HG02885 (cell line): ENCODE measurements at regions not wholly inside any gene's neighbourhood (a gene's known extent, or its start where the extent isn't known, plus 50 kb on each side); places are given as distances from the start of the nearest gene placed in this dataset.

Experiments
- ATAC-seq: cut with Tn5 transposase; IDR thresholded peaks from one replicate; pipeline ENCODE4 v1.9.1; 2021; ENCODE audit warnings: mild to moderate bottlenecking; ENCODE audit not compliant: unreplicated experiment, poor library complexity

DNA sequence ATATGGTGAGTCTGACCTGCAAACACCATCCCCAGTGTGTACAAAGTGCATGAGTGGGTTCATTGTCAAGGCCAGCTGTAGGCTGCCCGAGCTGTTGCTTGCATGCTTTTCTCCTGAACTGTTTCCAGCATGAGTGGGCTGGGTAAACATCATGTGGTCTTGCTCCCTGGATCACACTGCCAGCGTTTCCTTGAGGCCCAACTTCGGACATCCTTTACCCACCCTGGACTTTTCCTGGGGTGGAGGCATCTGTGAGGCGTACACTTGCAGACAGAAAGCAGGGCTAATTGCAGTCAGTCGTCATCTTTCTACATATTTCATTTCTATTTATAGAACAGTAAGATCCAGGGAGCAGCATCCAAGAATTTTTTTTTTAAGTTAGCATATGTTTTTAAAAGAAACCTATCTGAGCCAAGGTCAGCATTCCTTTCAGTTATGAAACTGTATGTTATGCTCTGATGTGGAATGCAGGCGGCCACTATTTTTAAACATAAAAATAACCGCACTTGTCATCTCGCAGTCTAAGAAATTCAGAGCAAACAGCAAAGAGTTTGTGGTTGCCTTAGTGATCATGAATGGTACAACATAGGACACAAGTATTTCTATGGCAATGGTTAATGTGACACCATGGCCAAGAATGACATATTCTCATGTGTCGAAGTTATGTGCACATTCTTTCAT lies 106.5 kb upstream of the DMRT1 start:
- ATAC-seq, result no peak

DNA sequence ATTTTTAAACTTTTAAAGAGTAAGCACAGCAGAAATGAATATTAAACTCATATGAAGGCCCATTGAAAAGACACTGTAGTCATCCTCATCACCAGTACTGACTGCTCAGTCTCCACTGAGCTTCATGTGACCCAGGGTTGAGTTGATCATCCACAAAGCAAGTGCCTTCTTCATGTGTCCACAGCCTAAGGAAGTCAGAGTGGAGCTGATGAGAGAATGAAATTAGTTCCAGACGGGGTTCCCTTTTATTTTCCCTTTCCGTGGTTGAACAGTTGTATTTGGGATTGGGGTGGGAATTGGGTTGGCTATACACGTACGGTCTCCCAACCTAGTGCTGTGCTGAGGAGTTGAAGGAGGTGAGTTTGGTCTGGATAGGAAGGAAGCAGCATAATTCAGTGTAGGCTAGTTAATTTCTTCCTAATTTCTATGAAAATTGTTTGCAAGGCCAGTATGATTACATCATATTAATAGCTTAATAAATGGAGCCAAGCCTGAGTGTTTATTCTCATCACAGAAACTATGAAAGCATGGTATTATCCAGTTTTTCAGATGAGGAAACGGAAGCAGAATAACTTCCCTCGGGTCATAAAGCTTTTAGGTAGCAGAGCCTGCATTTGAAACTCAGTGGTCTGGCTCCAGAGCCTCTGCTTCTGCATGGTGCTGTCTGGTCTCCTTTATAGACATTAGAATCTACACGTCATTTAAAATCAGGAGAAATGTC lies 103.9 kb upstream of the DMRT1 start:
- no peak for ATAC-seq

DNA sequence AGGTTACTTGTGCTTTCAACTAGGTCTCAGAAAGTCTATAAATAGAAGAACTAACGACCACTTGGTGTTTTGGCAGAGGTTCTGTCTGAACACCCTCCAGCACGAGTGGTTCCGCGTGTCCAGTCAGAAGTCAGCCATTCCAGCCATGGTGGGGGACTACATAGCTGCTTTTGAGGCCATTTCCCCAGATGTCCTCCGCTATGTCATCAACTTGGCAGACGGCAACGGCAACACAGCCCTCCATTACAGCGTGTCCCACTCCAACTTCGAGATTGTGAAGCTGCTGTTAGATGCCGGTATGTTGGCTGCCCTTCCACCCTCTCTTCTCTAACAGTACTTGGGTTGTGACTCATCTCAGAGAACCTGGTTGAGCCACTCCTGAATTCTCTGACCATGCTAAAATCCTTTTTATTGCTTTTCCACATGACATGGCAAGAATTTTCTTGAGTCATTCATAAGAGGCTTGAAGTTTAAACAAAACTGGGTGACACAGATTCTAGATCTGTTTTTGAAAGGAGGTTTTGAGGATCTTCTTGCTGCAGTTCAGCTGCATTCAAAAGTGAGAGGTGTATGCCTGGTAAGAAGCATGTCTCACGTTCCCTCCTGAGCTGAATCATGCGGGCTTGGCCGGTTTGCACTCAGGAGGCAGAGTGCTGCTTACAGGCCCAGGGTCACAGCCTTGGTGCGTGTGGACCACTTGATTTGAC lies 103.1 kb upstream of the DMRT1 start:
- no peak for ATAC-seq

DNA sequence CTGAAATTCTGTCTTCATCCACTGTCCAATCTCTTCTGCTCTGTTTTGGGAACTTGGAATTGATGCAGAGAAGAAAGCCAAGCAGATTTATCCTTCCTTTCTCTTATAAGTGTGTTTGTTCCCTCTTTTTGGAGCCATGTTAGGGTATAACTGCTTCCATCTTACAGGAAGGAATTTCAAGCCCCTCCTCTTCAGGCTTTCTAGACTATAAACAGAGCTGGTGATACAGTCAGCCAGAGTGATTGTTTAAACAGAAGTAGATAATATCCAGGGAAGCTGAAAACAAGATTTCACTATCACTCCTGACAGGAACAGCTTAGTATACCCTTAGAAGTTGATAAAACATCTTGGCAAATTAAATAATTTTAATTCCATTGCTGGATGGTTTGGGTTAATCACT lies 102.1 kb upstream of the DMRT1 start:
- no peak for ATAC-seq

DNA sequence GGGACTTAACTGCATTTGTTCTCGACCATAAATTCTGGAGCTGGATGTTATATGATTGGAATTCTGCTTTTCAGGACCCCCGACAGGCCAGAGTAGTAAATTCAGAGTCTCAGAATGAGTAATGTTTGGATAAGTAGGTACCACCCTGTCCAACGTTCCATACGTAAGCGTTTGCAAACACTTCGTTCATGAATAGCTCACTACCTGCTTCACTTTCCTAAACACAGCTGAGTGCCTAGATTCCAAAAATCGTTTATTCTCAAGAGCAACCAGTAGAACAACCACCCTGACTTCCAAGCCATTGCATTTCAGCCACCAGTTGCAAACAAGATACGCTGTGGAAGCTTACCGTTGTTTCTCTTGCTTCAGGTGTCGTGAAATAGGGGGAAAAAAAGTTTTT lies 101.3 kb upstream of the DMRT1 start:
- no peak for ATAC-seq

DNA sequence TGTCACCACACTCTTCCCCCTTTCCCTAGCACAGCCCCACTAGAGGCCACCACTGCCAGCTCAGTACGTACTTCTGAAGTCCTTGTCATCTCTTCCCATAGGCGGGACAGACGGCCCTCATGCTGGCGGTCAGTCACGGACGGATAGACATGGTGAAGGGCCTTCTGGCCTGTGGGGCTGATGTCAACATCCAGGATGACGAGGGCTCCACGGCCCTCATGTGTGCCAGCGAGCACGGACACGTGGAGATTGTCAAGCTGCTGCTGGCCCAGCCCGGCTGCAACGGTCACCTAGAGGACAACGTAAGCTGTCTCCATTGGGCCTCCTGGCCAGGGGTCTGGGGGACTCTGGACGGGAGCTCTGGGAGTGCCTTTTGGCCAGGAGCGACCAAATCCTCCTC lies 99.4 kb upstream of the DMRT1 start:
- no peak for ATAC-seq

DNA sequence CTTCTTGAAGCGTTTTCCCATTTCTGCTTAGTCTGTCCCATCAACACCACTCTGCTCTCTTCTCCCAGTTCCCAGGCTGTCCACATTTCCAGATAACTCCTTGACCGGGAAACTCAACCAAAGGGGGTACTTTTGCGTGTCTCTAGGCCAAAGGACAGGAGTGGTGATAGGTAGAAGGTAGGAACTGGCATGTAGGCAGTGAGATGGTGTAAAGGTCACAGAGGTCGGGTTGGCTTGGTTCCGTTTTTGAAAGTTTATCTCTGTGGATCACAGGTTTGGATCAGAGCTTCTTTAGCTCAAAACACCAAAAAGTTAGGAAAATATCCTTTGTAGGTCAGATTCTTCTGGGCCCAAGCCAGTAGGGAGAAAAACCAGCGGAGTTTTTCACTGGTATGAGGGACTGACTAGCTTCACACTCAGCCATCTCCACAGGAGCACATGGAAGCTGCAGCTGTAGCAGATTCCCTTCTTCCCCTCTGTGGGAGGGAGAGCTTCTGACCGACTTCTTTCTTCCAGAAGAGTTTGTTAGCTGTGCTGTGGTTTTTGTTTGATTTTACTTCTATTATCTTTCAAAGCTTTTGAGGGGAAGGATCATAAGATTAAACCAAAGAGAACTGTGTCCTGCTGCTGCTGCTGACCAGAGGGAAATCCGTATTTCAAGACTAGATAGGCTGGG lies 98.4 kb upstream of the DMRT1 start:
- no peak for ATAC-seq

DNA sequence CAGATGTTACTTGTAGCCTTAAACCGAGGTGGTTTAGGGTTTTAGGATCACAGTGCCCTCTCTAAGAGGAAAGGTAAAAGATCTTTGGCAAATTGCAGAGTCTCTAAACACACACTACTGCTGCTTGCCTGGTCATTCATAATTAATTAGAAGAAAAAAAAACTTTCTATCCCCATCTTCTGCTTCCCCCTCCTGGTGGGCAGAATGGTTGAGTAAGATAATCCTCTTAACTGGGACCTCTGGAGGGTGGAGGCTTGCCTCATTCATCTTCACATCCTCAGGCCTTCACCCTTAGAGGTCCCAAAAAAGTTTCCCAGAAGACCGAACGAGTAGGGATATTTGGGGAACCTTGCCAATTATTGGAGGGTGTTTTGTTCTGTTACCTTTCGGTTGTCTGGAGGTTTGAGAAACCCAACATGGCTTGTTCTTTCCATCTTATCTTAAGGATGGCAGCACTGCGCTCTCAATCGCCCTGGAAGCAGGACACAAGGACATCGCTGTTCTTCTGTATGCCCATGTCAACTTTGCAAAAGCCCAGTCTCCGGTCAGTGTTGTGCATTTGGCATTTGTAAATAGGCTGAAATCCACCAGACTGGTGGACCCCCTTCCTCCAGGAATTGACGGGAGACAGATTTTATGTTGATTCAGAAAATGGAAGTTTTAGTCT lies 97.3 kb upstream of the DMRT1 start:
- no peak for ATAC-seq

DNA sequence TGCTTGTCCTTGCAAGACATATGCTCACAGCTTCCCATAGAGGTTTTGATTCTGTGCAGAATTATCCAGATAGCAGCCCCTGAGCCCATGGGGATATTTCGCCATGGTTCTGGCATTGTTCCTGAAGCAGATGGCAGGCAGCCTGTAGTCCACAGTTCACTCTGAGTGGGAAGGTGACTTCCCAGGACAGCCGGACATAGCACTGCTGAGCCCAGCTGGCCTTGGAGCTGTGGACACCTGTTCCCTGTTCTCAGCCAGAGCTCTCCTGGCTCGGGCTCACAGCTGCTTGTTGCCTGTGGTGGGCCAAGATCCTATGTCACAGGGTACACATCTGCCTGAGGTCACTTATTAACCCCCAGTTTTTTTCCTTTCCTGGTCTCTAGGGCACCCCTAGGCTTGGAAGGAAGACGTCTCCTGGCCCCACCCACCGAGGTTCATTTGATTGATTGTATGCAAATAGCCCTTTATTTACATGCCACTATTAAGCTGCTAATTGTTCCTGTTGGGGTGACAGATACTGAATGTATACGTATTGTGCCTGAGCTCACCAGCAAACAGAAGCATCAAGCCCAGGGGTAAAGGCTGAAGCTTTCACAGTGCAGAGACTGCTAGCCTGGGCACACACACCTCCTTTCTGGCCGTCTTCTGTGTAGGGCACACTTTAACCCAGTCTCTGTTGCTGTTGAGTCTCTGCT lies 96.6 kb upstream of the DMRT1 start:
- no peak for ATAC-seq

DNA sequence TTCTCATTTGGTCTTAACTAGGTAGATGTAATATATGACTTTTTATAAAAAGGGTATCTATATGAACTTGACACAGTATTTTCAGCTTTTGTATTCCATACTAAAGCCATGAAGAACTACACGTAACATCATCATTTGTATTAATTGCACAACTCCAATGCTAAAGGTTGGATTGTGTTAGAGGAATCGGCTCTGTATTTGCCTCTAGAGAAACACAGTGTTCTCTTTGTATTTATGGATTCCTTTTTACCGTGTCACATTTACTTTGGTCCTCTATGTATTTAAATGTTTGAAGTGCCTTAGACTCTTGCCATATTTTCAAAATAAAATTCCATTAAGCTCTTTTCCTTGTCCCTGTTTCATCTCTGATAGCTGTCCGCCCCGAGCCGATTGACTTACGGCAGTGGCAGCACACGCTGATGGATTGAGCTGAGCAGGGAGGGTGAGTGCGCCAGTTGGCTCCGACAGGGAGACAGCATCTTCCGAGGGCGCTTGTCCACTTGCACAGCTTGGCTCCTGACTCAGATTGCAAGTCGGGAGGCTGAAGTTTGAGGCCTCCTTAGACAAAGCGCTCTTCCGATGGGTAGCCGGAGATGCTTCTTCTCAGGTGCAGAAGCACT lies 95.6 kb upstream of the DMRT1 start:
- no peak for ATAC-seq

DNA sequence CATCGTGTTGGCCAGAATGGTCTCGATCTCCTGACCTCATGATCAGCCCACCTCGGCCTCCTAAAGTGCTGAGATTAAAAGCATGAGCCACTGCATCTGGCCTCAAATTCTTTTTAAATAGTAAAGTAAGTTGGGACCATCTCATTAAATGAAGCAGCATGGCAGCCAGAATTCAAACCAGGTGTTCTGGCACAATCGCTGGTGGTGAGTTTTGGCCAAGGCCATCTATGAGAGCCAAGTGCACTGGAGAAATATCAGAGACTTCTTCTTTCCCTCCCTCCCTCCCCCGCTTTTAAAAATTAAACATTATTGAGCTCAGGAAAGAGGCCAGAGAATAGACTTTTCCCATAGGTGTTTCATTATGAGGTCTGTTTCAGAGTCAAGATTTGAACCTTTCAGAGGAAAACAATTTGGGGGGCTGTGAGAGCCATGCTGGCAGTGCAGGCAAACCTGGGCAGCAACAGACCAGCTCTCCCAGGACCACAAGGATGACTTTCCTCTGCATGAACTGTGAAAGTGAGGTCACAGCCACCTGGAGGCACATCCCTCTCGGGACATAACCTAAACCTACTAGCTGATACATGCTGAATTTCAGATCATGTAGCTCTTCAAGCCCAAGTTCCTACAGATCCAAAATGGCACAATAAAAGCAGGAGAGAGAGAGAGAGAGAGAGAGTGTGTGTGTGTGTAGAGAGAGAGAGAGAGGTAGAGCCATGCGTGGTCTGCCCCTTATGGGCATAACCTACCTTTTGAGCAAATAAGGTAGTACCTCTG lies 94.6 kb upstream of the DMRT1 start:
- ATAC-seq, result no peak

DNA sequence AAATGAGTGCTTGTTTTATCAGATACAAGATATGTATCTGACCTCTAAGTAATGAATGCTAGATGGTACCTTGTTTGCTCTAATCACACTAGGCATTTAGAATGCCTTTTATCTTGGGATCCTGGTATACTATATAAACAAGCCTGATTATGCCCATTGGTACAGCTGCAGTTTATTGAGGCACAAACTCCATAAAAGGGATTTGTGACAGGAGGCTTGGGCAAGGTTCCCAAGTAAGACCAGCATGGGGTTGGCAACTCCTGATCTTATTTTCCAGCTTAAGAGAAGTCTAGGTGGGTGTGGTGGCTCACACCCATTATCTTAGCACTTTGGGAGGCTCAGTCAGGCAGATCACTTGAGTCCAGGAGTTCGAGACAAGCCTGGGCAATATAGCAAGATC lies 93.9 kb upstream of the DMRT1 start:
- no peak for ATAC-seq

DNA sequence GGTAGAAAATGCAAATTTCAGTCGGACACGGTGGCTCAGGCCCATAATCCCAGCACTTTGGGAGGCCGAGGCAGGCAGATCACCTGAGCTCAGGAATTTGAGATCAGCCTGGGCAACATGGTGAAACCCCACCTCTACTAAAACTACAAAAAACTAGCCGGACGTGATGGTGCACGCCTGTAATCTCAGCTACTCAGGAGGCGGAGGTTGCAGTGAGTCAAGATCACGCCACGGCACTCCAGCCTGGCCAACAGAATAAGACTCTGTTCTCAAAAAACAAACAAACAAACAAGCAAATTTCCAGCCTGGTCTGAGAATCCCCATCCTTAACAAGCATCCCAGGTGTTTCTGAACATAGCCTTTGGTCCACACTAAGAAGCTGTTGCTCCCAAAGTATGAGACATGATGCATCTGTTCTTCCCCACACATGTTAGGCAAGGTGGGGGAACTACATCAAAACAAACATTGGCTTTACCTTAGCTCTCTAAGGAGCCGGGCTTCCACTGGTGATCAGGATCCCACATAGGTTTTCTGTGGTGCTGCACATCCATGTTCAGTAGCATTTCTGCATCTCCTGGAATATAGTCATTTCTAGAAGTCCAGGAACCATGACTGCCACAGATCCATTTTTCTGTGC lies 92.5 kb upstream of the DMRT1 start:
- no peak for ATAC-seq

DNA sequence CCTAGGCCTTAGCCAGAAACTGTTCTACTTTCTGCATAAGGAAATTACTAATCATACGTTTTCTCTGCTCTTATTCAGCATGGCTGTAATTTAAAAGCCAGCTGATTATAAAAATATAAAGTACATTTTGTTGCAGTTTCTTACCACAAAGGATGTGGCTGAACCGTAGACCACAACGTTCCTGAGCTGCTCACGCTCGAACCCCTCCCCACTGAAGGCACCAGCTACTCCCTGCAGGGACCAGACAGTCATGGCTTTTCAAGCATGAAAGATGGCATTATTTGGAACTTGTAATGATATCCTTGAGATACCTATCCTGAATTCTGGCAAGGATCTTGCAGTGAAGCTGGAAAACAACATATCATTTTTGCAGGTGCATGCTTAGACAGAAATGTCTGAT lies 91.8 kb upstream of the DMRT1 start:
- no peak for ATAC-seq

DNA sequence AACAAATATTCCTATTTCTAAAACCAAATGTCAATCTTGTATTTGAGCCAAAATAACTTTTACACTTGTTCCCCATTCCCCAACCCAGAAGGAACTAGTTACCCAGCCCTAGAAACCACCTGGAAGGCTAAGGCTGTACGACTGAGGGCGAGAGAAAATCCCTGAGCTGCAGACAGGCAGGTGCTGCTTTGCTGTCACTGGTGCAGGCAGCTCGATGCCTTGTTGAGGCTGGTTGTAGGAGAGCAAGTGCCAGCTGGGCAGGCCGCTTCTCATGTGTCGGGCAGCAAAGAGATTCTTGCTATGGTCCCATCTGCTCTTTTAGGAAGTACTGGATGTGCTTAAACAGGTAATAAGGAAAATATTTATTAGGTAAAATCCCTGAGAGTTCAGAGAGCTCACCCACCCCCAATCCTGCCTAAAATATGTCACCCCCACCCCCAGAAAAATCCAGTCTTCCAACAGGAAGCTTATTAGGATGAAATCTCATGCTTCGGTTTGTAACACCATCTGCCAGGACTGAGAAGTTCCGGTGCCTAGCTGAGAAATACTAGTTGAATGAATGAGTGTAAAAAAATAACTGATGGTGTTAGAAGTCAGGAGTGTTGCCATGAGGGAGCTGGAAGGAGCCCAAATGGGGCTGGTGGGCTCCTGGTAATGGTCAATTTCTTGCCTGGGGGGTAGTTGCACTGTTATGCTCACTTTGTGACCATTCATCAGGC lies 91.1 kb upstream of the DMRT1 start:
- no peak for ATAC-seq

DNA sequence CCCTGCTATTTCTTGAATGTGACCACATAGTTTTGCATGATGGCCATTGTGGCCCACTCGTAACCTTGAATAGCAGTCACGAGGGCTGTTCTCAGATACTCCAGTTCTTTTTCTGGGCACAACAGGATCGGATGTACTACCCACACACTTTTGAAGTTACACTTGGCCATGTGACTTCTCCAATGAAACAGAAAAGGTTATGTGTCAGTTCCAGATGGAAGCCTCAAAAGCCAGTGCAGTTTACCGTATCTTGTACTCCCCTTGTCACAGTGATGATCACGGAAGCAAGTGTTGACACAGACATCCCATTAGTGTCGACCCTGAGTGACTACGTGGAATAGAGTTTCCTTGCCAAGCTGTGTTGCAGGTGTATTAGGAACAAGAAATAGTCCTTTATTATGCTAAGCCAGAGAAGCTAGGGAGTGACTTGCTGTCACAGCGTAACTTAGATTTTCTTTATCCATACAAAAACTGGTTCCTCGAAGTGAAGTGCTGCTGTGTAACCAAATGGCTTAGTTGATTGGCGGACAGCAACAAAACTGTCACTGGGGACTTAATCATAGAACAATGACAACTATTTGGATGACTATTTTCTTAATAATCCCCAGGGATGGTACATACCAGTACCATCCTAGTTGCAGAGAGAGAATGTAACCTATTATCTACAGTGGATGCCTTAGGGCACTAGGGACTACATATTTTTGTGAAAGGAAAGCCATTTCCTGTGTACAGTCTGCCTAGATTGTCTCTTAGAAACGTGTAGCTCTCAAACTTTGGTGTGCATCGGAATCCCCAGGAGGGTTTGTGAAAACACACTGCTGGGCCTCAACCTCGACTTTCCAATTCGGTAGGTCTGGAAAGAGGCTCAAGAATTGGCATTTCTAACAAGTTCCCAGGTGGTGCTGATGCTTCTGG lies 90.1 kb upstream of the DMRT1 start:
- ATAC-seq, result no peak

DNA sequence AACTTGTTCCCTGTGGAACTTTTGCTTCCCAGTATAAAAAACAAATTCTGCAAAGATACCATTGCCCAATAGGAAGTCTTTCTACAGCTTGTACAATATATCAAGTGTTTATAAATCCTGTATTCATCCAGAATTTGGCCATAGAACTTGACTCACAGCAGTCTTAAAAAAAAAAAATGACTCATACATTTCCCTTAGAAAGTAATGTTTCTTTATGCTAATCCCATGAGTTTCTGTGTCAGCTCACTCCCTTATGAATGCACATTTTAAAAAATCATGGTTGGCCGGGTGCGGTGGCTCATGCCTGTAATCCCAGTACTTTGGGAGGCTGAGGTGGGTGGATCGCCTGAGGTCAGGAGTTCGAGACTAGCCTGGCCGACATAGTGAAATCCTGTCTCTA lies 89.3 kb upstream of the DMRT1 start:
- no peak for ATAC-seq
